ENCODE measurements at regions not wholly inside any gene's neighbourhood (a gene's known extent, or its start where the extent isn't known, plus 50 kb on each side); places are given as distances from the start of the nearest gene placed in this dataset.

DNA sequence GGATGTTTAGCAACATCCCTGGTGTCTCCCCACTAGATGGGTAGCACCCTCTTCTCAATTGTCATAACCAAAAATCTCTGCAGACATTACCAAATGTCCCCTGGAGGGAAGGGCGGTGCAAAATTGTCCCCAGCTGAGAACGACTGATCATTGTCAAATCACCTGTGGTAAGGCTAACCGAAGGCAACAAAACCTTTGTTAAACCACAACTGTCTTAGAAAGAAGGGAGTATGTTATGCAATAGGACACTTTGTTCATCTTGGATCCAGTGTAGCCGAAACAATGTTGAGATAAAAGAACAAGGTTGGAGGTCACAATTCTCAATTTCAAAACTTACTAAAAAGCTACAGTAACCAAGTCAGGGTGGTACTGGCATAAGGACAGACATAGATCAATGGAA, 50.3 kb upstream of the ST3GAL5 start:
- no peak for DNase-seq
